HUDEP-2 (cell line): ENCODE measurements at regions not wholly inside any gene's neighbourhood (a gene's known extent, or its start where the extent isn't known, plus 50 kb on each side); places are given as distances from the start of the nearest gene placed in this dataset.
A peak's percentile ranks its signal among the peaks of the same experiment; 100 is the strongest.

ENCODE experiments used
- DNase-seq, 76 experiments: peaks; one replicate each; lab custom pipeline; 2025; ENCODE audit not compliant: unreplicated experiment in 76 of 76; lab: John Stamatoyannopoulos, UW

DNA sequence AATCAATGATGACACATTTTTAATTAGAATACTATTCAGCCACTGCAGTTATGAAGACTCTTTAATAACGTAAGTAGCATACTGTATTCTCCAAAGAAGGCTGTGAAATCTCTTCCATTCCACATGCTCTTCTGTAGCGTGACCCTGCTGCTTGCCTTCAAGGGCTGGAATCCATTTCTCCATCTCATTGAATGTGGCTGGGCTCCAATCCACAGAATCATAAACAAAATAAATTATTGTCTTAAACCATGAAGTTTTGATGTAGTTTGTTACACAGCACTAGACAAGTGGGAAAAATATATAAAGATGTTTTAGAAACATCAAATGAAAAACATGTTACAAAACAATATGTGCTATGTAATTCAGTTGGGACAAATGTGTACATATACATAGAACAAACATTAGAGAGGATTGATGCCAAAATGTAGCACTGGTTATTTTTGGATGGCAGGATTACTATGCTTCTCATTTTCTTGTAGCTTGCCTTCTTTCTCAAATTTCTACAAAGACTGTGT, 410.8 kb upstream of the PODXL start:
- no peak for DNase-seq

DNA sequence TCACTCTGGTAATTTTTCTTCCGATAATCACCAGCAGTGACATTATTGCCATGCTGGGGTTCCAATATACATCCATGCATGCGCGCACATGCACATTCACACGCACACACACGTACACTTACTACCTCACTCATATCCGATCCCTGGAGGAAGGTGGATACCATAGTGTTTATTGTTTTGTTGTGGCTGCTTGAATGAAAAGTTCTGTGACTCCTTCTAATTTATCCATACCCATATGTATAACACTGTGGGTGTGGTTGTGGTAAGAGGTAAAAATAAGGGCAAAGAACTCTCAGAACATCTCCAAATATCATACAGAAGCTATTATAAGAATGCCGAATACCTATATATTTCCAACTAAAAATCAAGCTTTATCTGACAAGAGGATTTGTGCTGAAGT, 407.8 kb upstream of the PODXL start:
- DNase-seq, result no peak

DNA sequence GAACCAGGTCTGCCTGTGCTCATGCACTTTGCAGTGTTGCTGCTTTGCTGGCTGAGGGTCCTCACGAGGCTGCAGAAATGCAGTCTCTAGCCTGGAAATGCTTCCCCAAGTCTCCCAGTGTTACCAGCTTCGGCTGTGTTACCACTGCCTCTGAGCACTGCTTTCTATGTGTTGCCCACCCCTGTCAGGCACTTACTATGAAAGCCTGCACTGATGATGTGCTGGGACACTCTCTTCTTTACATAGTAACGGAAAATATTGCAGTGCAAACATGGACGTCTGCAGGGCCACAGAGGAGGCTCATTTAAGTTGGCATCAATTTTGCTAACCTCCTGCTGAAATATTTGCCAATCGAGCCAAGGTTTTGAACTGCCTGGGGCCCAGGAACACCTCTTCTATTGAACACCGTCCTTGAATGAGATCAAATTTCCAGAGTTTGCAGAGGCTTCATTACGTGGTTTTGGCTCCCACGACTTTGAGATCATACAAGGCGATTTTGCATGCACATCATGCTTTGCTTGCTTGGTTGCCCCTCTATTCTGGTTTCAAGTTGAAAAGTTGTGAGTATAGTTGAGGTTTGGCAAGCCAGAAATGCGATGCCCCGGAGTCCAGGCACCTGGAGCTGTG, 404.7 kb upstream of the PODXL start:
- DNase-seq, result no peak

DNA sequence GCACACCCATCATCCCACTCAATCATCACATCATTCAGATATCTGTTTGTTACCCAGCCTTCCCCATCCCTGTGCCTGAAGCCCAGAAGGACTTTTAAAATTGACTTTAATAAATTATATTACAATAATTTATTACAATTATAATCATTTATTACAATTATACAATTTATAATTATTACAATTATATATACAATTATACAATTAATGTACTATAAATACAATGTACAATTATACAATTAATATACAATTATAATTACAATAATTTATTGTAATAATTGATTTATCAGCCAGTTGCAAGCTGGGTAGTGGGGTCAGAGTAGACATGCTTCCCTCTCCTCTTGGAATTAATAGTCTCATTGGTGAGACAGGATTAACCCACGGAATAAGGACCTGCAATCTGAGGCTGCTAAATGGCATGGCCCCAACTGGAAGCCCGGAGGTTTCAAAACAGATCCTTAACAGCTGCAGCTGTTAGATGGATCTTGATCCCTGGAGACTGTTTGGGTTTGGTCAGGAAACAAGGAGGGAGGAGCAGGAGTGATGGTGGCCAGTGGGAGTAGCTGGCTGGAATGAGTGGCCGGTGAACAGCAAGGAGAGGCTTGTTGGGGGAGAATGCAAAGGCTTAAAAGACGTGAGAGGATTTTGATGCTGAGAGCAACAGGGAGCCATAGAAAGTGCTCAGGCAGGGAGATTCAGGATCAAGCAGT, 402.8 kb upstream of the PODXL start:
- no peak for DNase-seq

DNA sequence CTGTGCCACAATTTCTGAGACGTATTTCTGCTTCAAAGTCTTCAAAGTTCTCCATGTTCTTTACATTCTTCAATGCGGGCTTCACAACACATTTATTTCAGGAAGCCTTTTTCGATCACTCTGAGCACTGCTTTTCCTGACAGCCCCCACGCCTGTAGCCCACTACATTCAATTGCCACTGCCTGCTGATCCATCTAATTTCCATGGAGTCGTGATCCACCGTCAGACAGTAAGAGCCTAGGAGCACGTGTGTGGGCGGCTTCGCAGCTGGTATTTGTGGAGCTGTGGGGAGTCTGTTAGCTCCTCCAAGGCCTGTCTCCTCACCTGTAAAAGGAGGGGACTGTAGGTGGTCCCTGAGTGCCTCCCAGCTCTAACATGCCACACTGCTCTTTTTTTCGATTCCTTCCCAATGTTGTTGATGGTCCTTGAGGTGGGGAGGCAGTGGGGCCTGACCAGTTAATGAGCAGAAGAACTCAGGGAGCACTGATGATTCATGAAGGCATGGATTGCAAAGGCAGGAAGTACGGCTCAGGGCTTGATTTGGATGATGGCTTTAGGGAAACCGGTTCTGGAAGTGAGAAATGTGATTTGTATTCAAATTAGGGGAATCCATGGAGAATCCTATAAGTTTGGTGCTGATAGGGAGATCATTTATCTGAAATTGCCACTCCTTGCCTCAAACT, 401.1 kb upstream of the PODXL start:
- no peak for DNase-seq

DNA sequence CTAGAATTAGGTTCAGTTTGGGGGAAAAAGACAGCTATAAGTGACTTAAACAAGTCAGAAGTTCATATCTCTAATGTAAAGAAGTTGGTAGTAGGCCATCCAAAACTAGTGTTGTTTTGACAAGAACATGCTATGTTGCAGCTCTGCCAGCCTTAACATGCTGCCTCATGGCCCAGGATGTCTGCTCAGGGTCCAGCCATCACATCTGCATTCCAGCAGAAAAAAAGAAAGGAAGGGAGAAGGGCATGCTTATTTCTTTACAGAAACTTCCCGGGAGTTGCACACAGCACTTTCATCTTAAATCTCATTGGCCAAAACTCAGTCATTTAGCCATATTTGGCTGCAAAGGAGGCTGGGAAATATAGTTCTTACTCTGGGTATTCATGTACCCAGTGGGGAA, 400.4 kb upstream of the PODXL start:
- DNase-seq, result no peak

DNA sequence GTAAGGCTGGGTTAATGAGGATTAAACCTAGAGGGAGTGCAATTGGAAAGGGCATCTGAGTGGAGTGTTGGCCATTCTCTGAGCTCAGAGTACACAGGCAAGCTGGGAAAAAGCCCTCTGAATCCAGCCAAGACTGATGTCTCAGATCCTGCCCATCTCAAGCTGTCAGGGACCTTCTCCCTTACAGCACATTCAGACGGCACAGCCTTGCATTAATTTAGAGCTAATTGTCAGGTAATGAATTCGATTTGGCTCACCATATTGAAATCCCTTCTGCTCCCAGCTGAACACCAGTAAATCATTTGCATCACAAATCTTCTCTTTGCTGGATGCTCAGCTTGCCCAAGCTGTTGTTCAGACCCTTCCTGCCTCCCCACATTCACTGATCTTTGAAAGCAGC, 399.3 kb upstream of the PODXL start:
- DNase-seq, result no peak

DNA sequence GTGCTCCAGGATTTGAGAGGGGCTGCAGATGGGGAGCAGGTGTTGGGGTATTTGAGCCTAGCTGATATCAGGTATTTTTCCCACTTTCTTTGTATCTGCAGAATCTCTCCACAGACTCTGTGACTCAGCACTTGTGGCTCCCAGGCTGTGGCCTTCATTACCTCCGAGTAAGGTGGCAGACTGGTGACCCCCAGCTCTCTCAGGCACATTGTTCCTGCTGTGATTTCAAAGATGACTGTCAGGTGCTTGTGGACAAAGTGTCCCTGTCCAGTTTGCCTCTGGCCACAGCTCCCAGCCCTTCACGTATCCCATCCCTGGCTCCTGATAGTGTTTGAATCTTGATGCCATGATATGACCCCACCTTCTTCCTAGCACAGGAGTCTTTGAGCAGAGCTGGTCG, 396.8 kb upstream of the PODXL start:
- DNase-seq, result no peak

DNA sequence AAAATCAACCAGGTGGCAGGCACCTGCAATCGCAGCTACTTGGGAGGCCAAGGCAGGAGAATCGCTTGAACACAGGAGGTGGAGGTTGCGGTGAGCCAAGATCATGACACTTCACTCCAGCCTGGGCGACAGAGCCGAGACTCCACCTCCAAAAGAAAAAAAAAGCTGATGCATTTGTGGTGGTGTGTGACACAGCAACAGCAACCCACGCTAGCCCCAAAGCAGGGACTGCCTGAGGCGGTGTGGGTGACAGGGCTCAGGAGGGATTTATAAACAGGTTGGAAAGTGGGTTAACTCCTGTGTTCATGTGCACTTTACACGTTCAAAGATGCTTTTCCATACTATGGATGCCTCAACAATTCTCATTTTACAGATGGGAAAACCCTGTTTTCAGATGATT, 395.9 kb upstream of the PODXL start:
- no peak for DNase-seq

DNA sequence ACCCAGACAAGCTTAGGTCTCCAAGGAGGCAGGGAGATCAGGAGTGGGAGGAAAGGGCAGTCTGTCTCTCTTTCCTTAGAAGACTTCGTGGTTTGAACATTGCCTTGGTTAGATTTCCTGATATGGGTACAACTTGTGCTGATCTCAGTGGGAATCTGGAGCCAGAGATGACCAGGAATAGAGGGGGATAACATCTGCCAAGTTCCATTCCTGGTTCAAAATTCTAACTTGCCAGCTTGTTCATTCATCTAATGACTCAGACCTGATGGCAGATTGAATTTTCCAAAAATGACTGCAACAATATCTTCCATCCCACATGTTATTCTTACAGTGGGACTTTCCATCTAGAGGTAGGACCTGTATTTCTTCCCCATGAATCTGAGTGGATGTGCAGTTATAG, 394.3 kb upstream of the PODXL start:
- no peak for DNase-seq

DNA sequence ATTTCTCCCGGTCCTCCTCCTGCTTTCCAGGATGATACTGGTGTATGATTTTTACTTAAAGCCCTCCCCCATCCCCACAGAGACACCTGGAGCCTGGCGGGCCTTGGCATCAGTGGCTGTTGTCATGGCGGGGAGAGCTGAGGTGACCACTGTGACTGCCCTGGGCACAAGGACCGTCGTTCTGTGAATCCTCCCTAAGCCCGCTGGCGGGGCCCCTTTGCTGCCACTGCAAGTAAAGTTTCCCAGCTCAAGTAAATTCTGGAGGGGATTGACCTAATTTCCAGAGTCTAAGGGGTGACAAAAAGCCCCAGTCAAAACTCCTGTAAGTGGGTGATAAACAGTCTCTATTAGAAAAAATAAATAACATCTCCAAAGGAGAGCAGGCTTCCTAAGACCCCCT, 393.2 kb upstream of the PODXL start:
- no peak for DNase-seq

DNA sequence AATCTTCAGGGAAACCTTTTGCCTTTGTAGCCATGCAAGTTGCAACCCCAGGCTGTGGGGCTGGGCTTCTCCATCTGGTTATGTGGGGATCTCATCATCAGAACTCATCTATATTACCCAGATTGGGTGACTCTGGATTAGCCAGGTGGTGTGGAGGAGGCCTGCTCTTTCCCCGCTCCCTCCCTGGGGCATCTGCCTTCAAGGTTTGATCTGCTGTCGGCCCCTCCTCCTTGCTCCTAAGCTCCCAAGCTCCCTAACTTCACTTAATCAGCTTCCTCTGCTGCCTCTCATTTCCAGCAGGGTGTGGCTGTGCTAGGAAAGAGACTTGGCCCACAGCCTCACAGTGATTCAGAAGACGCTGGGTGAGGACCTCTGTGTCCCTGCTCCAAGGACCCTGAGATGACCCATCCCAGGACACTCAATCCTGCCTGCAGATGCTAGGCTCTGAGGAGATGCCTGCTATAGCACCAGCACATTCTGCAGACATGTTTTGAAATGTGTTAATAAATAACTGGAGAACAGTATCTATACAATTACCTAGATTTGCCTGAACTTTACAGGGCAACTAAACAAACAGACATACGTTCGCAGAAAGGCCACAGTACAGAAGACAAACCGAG, 392.1 kb upstream of the PODXL start:
- no peak for DNase-seq

DNA sequence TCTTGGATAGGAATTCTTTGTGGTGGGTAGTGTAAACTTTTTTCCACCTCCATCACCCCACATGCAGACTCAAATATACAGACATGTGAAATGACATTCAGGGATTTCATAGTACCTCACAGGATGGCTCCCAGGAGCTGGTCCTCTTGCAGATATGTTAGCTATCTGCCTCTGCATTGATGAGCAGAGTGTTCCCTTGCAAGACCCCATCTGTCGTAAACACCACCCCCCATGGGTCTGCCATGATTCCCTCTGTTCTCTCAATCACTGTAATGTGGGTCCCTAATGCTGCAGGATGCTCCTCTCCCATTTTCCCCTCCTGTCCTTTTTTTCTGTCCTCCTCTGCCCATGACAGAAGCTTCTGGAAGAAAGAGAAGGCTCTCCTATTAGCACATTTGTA, 391.2 kb upstream of the PODXL start:
- no peak for DNase-seq

DNA sequence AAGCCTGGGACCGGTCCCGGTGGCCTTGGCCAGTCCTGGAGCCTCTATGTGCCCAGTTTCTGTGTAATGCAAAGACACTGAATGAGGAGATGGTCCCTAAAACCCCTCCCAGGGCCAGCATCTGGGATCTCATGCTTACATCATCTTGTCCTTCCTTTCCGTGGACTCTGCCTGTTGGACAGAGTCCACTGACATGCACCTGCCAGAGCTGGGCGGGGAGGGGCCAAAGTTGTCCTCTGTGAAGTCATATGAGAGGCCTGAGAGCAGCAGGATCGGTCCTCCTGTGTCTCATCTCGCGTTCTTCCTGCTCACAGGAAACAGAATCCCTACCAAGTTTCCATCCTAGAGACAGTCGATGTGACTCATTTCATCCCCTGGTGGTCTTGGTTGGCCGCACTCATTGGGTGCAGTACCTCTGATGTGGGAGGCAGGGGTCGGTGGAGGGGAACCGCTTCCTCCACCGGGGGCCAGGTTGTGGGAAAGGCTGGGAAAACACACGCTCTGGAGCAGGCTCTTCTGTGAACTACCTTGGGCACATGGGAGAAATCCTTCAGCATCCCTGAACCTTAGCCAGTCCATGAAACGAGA, 389.6 kb upstream of the PODXL start:
- no peak for DNase-seq

DNA sequence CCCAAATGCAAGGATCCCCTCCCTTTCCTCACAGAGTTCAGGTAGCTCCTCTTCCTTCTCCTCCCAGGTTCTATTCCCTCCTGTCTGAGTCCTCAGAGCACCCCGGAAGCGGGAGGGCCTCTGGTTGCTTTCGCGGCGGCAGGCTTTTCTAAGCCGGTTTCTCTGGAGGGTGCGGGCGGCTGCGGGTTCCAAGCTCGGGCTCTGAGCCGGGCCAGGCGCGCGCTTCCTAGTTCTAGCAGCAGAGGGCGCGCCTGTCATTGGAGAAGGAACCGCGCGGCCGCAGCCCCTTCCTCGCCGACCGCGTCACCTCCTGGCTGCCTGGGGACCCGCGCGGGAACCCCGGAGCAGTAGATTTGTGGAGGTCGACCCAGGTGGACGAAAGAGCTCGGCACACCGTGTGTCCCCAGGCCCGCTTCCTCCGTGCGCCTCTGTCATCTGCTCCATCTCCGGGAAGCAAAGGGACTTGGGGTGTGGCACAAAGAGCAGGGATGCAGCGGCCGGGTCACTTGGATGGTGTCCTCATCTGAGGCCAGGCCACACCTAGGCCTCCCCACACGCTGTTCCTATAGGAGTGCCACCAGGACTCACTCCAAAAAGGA, 389.0 kb upstream of the PODXL start:
- peak in 18 of 76 experiments; percentile 0 to 18 (median 3) for DNase-seq

DNA sequence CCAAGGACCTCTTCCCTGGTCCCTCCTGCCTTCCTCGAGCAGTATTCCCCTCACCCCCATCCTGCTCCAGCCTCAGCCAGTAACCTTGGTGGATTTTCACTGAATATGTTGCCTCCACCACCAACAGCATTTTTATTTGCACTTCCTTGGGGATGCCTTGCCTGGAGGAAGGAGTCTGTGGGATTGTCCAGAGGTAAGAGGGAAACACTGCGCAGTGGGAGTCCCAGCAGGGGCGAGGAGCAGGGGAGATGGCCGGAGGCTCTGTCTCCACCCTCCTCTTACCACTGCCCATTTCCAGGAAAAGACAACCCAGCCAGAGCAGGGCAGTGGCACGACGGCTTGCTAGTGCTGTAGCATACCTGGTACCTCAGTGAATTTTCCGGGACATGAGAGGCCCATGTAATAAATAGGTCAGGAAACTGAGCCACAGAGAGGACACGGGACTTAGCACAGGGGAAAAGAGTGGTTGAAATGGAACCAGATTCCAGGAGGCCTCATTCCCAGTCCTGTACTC, 388.2 kb upstream of the PODXL start:
- no peak for DNase-seq

DNA sequence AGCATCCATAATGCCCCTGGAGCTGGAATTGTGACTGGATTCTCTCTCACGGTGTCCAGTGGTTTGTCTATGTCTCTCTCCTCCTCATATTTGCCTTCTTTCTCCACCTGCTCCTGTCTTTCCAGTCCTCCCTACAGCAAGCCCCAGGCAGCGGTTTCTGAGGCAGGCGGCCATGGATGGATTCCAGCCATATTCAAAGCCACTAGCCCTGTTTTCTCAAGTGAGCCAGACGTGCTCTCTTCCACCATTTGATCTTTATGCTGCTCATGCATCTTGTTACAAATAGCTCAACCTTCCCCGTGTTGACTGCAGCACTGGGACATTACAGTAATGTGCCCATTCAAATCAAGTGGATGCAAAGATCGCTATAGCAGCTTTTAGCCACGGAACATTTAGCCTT, 387.2 kb upstream of the PODXL start:
- no peak for DNase-seq

DNA sequence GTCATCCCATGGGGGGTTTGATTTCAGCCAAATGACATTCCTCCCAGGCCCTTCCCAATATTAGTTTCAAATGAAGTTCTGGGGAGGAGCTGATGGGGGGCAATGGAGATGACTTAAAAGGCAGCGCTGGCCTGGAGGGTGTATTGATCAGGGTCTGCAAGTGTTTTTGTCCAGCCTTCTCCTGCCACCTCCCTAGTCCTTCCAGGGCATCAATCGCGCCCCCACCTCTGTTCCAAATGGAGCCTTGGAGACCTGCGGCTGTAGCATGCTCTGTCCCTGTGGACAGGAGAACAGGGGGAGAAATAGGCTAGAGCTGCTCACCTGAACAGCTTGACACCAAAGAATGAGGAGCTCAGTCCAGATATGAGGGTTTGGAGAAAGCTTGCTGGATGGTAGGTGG, 386.8 kb upstream of the PODXL start:
- no peak for DNase-seq

DNA sequence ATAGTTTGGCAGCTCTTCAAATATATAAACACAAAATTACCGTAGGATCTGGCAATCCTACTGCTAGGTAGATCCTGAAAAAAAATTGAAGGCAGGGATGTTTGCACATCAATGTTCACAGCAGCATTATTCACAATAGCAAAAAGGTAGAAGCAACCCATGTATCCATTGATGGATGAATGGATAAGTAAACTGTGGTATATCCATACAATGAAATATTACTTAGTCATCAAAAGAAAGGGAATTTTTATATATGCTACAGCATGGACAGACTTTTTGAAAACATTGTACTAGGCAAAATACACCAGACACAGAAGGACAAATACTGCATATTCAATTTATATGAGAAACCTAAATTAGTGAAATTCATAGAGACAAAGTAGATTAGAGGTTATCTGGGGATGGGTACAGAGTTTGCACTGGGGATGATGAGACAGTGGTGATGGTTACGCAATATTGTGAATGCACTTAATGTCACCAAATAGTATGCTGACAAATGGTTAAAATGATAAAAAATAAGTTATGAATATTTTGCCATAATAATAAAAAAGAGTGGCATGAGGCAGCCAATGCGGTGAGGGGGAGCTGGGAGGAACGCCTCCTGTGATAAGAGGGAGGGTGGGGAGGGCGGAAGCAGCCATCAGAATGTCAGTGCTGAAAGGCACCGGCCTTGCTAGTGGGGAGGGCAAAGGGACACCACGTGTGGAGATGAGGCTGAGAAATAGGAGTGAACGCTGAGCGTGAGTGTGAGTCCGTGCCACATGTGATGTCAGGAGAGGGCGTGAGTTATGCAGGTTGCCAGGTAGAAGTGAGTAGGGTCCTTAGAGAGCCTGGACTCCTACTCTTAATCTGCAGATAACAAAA, 386.1 kb upstream of the PODXL start:
- DNase-seq, result no peak

DNA sequence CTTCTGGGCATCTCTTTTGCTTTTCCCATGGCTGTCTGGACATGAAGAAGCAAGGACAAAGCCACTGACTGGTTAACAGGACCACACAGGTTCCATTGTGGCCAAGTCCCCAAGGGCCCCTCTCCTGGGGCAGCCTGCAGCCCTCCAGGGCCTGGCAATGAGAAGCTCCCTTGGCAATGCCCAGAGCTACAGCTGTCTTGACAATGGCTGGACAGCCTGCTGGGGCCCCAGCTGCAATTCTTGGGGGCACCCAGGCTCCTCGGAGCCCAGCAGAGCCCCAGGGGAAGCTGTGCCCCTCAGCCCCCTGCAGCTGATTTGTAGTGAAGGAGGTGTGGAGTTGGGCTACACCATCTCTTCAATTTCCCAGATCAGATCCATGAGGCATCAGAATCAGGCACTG, 384.9 kb upstream of the PODXL start:
- no peak for DNase-seq
